Right lobe of liver (tissue), 6 donors: ENCODE measurements at regions not wholly inside any gene's neighbourhood (a gene's known extent, or its start where the extent isn't known, plus 50 kb on each side); places are given as distances from the start of the nearest gene placed in this dataset.
A peak's percentile ranks its signal among the peaks of the same experiment; 100 is the strongest.

Source experiments
- ATAC-seq, 4 donors: fragments of 200-7000 bp; cut with Tn5 transposase; one replicate each; pipeline ENCODE4 v1.9.1; 2020; ENCODE audit warnings: mild to moderate bottlenecking in 4 of 4, moderate library complexity in 4 of 4
- DNase-seq, 3 donors: peaks; one replicate each; pipeline ENCODE4 v3.0.0-alpha.2; 2020
- H3K27ac ChIP-seq, 3 donors: fragments of 200-600 bp; one replicate each; pipeline ENCODE4 v1.8.0; 2022
- H3K27me3 ChIP-seq, 2 donors: fragments of 200-600 bp; one replicate each; pipeline ENCODE4 v1.8.0; 2022
- H3K36me3 ChIP-seq, 4 donors: fragments of 200-600 bp; sonication (generic) in 1 of 4; one replicate each; pipeline versions ENCODE4 v1.5.1 to v1.8.0; 2017 to 2022; ENCODE audit warnings: control low read depth in 1 of 4
- H3K4me1 ChIP-seq, 4 donors: fragments of 200-600 bp; sonication (generic) in 1 of 4; one replicate each; pipeline versions ENCODE4 v1.5.1 to v1.8.0; 2017 to 2022; ENCODE audit warnings: control low read depth in 1 of 4
- H3K4me3 ChIP-seq, 3 donors: fragments of 200-600 bp; one replicate each; pipeline ENCODE4 v1.8.0; 2022
- H3K9me3 ChIP-seq, 4 donors: fragments of 200-600 bp; sonication (generic) in 1 of 4; one replicate each; pipeline versions ENCODE4 v1.5.1 to v1.8.0; 2017 to 2022; ENCODE audit warnings: control low read depth in 1 of 4
- POLR2A ChIP-seq: fragments of 450-650 bp; IDR thresholded peaks from one replicate; pipeline ENCODE4 v1.6.1; 2017; ENCODE audit warnings: antibody characterized with exemption, mild to moderate bottlenecking
- WGBS: methylation state at CpG from one replicate; pipeline ENCODE4 v1.1.6; 2018; ENCODE audit warnings: low coverage, low lambda C conversion rate; ENCODE audit not compliant: insufficient coverage; ENCODE audit errors: missing lambda C conversion rate; 5-methylcytosine and 5-hydroxymethylcytosine counted together
- intact Hi-C, 2 donors: fragments of 100-400 bp; cut with DNase I; formaldehyde crosslinking; loops; one replicate each; pipeline versions ENCODE4 v1.11.2 to v1.14.1; 2022
- TF ChIP-seq, protein P1 (sequence below), 4 donors: fragments of 200-600 bp in 3 of 4; fragments of 450-650 bp in 1 of 4; IDR thresholded peaks; one replicate each; pipeline versions ENCODE4 v1.5.1 to v1.8.0; 2016 to 2022; ENCODE audit warnings: antibody characterized with exemption in 4 of 4, mild to moderate bottlenecking in 2 of 4
- donor health status: DM: no; HTN: yes; CAD: no.
- donor health status: DM: no; HTN: no; CAD: no.
- donor health status: DM: no; HTN: no; CAD: no.
- donor health status: DM: no; HTN: yes; CAD: no.
- donor health status: DM: no; HTN: yes; CAD: no.

DNA sequence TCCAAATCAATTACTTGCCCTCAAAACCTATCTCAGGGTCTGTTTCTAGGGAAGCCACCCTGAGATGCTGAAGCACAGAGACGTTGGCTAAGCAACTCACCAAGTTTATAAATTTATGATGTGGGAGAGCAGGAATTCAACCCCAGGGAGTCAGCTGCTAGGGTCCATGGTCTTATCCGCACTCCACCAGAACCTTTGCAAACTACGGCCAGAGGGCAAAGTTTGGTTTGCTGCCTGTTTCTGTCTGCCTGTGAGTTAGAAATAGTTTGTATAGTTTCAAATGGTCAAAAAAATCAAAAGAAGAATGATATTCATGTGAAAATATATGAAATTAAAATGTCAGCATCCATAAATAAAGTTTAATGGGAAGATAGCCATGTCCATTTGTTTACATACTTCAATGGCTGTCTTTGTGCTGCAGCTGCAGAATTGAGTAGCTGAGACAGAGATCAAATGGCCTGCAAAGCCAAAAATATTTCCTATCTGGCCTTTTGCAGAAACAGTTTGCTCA, 83.7 kb upstream of the ZFP64 start:
- ATAC-seq: peak in 2 of 4 donors; percentile 30 to 44
- H3K36me3 ChIP-seq: no peaks in the 10 kb centered on the region
- peaks cover 0 to 3% (median 0%) of the 10 kb centered on the region in 4 donors for H3K4me1 ChIP-seq
- DNase-seq: no peak
- no peaks in the 10 kb centered on the region for H3K9me3 ChIP-seq
- no peak overlapping the region for H3K27ac ChIP-seq
- 17% methylated on average over 3 of the region's 3 CpGs for WGBS
- intact Hi-C loops: no loop called here
- no peak for TF ChIP-seq POLR2A
- TF ChIP-seq, protein P1, sequence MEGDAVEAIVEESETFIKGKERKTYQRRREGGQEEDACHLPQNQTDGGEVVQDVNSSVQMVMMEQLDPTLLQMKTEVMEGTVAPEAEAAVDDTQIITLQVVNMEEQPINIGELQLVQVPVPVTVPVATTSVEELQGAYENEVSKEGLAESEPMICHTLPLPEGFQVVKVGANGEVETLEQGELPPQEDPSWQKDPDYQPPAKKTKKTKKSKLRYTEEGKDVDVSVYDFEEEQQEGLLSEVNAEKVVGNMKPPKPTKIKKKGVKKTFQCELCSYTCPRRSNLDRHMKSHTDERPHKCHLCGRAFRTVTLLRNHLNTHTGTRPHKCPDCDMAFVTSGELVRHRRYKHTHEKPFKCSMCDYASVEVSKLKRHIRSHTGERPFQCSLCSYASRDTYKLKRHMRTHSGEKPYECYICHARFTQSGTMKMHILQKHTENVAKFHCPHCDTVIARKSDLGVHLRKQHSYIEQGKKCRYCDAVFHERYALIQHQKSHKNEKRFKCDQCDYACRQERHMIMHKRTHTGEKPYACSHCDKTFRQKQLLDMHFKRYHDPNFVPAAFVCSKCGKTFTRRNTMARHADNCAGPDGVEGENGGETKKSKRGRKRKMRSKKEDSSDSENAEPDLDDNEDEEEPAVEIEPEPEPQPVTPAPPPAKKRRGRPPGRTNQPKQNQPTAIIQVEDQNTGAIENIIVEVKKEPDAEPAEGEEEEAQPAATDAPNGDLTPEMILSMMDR (IDR thresholded peaks at IDR 0.05): no peak
- H3K4me3 ChIP-seq: no peak overlapping the region
- no peaks in the 10 kb centered on the region for H3K27me3 ChIP-seq

DNA sequence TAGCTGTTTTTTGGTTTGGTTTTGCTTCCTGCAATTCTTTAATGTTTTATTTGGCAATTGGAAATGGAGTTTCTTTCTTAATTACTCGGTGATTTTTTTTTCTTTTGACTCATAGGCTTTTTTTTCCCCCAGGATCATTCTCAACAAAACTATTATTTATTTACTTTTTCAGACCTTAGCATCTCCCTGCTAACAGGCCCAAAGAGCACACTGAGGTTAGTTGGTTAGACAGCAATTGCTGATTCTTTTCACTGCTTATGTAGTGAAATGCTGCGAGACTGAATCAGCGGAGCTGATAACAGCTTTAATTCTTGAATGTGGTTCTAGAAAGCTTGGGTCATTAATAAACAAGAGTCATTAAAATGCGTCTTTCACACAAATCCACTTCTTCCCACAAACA, 79.1 kb upstream of the ZFP64 start:
- H3K27me3 ChIP-seq: no peaks in the 10 kb centered on the region
- no peaks in the 10 kb centered on the region for H3K4me1 ChIP-seq
- intact Hi-C loops: no loop called here
- no peak overlapping the region for H3K27ac ChIP-seq
- 88% methylated on average over 4 of the region's 4 CpGs for WGBS
- TF ChIP-seq, protein P1 (IDR thresholded peaks at IDR 0.05): no peak
- no peak for TF ChIP-seq POLR2A
- H3K4me3 ChIP-seq: no peak overlapping the region
- no peaks in the 10 kb centered on the region for H3K9me3 ChIP-seq
- no peaks in the 10 kb centered on the region for H3K36me3 ChIP-seq
- no peak for DNase-seq
- no peak for ATAC-seq

DNA sequence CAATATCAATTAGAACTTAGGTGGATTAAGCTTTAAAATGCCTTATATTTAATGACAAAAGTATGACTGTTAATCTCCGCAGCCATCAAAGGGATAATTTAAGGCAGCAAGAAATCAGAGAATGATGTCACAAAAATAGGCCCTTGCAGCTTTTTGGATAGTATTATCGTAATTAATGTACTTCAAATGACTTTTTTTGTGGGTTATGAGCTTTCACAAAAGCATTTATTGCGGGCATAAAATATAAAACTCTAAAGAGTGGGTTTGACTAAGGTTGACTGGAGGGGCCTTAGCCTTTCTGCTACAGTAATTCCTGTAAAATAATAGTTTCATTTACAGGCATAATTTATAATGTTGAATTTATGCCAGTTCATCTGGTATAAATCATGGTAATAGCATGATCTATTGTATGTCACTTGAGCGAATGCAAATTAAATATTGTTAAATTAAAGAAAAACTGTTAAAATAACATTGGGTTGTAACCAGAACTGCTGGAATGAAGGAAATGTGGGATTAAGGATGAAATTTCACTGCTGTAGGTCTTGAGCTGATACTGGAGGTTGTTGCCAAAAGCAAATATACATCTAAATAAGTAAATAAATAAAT, 78.5 kb upstream of the ZFP64 start:
- WGBS: 87% methylated on average over 4 of the region's 4 CpGs
- ATAC-seq: no peak
- H3K9me3 ChIP-seq: no peaks in the 10 kb centered on the region
- no peaks in the 10 kb centered on the region for H3K4me1 ChIP-seq
- intact Hi-C loops: no loop called here
- TF ChIP-seq, protein P1 (IDR thresholded peaks at IDR 0.05): no peak
- no peak for TF ChIP-seq POLR2A
- no peak overlapping the region for H3K27ac ChIP-seq
- no peak for DNase-seq
- no peaks in the 10 kb centered on the region for H3K36me3 ChIP-seq
- H3K4me3 ChIP-seq: no peak overlapping the region
- H3K27me3 ChIP-seq: no peaks in the 10 kb centered on the region

DNA sequence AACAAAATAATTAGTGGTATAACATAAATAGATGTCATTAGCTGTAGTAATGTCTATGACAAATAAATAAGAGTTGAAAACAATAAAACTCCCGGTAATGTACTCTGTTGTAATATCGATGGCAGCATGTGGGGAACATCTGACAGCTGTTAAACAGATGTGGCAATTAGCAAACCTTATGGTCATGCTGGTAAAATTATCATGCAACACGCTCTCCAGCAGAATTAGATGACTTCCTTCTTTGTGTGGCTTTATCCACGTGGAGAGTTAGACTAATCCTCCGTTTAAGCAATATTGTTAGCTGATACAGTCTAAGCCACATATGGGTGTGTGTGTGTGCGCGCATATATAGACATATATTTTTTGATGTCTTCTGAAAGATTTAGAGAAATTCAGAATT, 77.7 kb upstream of the ZFP64 start:
- H3K9me3 ChIP-seq: no peaks in the 10 kb centered on the region
- ATAC-seq: no peak
- no peaks in the 10 kb centered on the region for H3K4me1 ChIP-seq
- TF ChIP-seq, protein P1 (IDR thresholded peaks at IDR 0.05): no peak
- TF ChIP-seq POLR2A: no peak
- no peaks in the 10 kb centered on the region for H3K36me3 ChIP-seq
- H3K4me3 ChIP-seq: no peak overlapping the region
- H3K27me3 ChIP-seq: no peaks in the 10 kb centered on the region
- 68% methylated on average over 7 of the region's 7 CpGs for WGBS
- intact Hi-C loops: no loop called here
- DNase-seq: no peak
- no peak overlapping the region for H3K27ac ChIP-seq
